Endodermal cell (in vitro differentiated cells): ENCODE measurements at regions not wholly inside any gene's neighbourhood (a gene's known extent, or its start where the extent isn't known, plus 50 kb on each side); places are given as distances from the start of the nearest gene placed in this dataset.

Experiments
- DNase-seq: peaks from one replicate; pipeline ENCODE4 v3.0.0-alpha.2; 2017
- H3K27ac ChIP-seq: 2 replicates; pipeline ENCODE4 v1.5.1; 2013; ENCODE audit warnings: mild to moderate bottlenecking, low read depth, low read length, moderate library complexity
- H3K27me3 ChIP-seq: 2 replicates; pipeline ENCODE4 v1.6.1; 2013; ENCODE audit warnings: mild to moderate bottlenecking, low read length, moderate library complexity; ENCODE audit not compliant: insufficient read depth, control insufficient read depth, poor library complexity, severe bottlenecking
- H3K36me3 ChIP-seq: 2 replicates; pipeline ENCODE4 v1.7.0; 2013; ENCODE audit warnings: mild to moderate bottlenecking, low read length, moderate library complexity; ENCODE audit not compliant: control insufficient read depth, insufficient read depth
- H3K4me1 ChIP-seq: one replicate; pipeline ENCODE4 v1.7.0; 2013; ENCODE audit warnings: low read length; ENCODE audit not compliant: control insufficient read depth, insufficient read depth
- H3K4me3 ChIP-seq: 2 replicates; pipeline ENCODE4 v1.5.1; 2013; ENCODE audit warnings: mild to moderate bottlenecking, low read length, moderate library complexity
- H3K9ac ChIP-seq: 2 replicates; pipeline ENCODE4 v1.6.1; 2013; ENCODE audit warnings: mild to moderate bottlenecking, low read length, moderate library complexity; ENCODE audit not compliant: poor library complexity, severe bottlenecking; ENCODE audit errors: extremely low read depth
- H3K9me3 ChIP-seq: 2 replicates; pipeline ENCODE4 v1.6.1; 2013; ENCODE audit warnings: mild to moderate bottlenecking, low read length, moderate library complexity; ENCODE audit not compliant: control insufficient read depth
- H3K27ac Mint-ChIP-seq: 2 replicates; pipeline ENCODE4 v1.8.0; 2020; ENCODE audit warnings: mixed read lengths
- H3K27me3 Mint-ChIP-seq: 2 replicates; pipeline ENCODE4 v1.8.0; 2021; ENCODE audit warnings: mild to moderate bottlenecking, mixed read lengths; ENCODE audit not compliant: insufficient read depth
- H3K36me3 Mint-ChIP-seq: 2 replicates; pipeline ENCODE4 v1.8.0; 2020; ENCODE audit warnings: low read depth, mixed read lengths
- H3K4me1 Mint-ChIP-seq: 2 replicates; pipeline ENCODE4 v1.8.0; 2020; ENCODE audit warnings: mixed read lengths
- H3K4me3 Mint-ChIP-seq: 2 replicates; pipeline ENCODE4 v1.8.0; 2020; ENCODE audit warnings: mild to moderate bottlenecking, moderate library complexity, mixed read lengths
- H3K9me3 Mint-ChIP-seq: 2 replicates; pipeline ENCODE4 v1.8.0; 2020; ENCODE audit warnings: mild to moderate bottlenecking, mixed read lengths
- CTCF ChIP-seq: fragments of 200-600 bp; sonication (generic); conservative IDR thresholded peaks from 2 replicates; pipeline ENCODE4 v1.5.0; 2021; ENCODE audit warnings: antibody characterized with exemption, mild to moderate bottlenecking
- WGBS, 2 experiments: methylation state at CpG; one replicate each; pipeline versions ENCODE4 v1.1.5 to v1.1.7; 2013; ENCODE audit warnings: missing lambda C conversion rate in 2 of 2, mixed read lengths in 1 of 2; ENCODE audit not compliant: insufficient coverage in 1 of 2, insufficient read length in 1 of 2; 5-methylcytosine and 5-hydroxymethylcytosine counted together

- Mint-ChIP-seq H3K36me3 (peaks cover 5% of the 10 kb centered on the region), H3K9me3 (no peaks in the 10 kb centered on the region), H3K4me1 (peaks cover 2% of the 10 kb centered on the region), H3K4me3 (no peak overlapping the region), H3K27me3 (no peaks in the 10 kb centered on the region), H3K27ac (no peak overlapping the region)
- no peaks in the 10 kb centered on the region for H3K27me3 ChIP-seq
- H3K36me3 ChIP-seq = no peaks in the 10 kb centered on the region
- H3K9me3 ChIP-seq = no peaks in the 10 kb centered on the region
- WGBS, 2 experiments = 86 to 100% methylated on average over 1 to 2 of the region's 2 CpGs
- TF ChIP-seq CTCF = no peak
- DNase-seq = no peak
- no peak overlapping the region for H3K9ac ChIP-seq
- no peak overlapping the region for H3K27ac ChIP-seq
- no peaks in the 10 kb centered on the region for H3K4me1 ChIP-seq
- H3K4me3 ChIP-seq = no peak overlapping the region
Measured at GRCh38 chr13:73932091-73932490, 202.1 kb downstream of the KLF12 start.

GRCh38 chr13:73929287-73929932, 204.8 kb downstream of the KLF12 start:
- H3K4me1 ChIP-seq = no peaks in the 10 kb centered on the region
- H3K27me3 ChIP-seq = no peaks in the 10 kb centered on the region
- 93 to 95% methylated on average over 3 to 6 of the region's 6 CpGs for WGBS, 2 experiments
- Mint-ChIP-seq H3K36me3 (no peaks in the 10 kb centered on the region), H3K4me1 (peaks cover under 1% of the 10 kb centered on the region), H3K4me3 (no peak overlapping the region), H3K27me3 (no peaks in the 10 kb centered on the region), H3K27ac (no peak overlapping the region), H3K9me3 (no peaks in the 10 kb centered on the region)
- H3K27ac ChIP-seq = no peak overlapping the region
- TF ChIP-seq CTCF = no peak
- no peaks in the 10 kb centered on the region for H3K36me3 ChIP-seq
- DNase-seq = no peak
- H3K9me3 ChIP-seq = no peaks in the 10 kb centered on the region
- no peak overlapping the region for H3K4me3 ChIP-seq
- H3K9ac ChIP-seq = no peak overlapping the region

GRCh38 chr13:73924607-73925006, 209.6 kb downstream of the KLF12 start:
- no peaks in the 10 kb centered on the region for H3K9me3 ChIP-seq
- H3K36me3 Mint-ChIP-seq = no peaks in the 10 kb centered on the region
- no peak for TF ChIP-seq CTCF
- H3K4me3 Mint-ChIP-seq = no peak overlapping the region
- WGBS, 2 experiments = 67% methylated on average over 1 of the region's 1 CpG; no CpG with 5 or more reads in 1 of the 2 experiments
- H3K36me3 ChIP-seq = no peaks in the 10 kb centered on the region
- H3K4me3 ChIP-seq = no peak overlapping the region
- H3K27ac Mint-ChIP-seq = no peak overlapping the region
- no peak overlapping the region for H3K27ac ChIP-seq
- H3K27me3 Mint-ChIP-seq = no peaks in the 10 kb centered on the region
- H3K9me3 Mint-ChIP-seq = no peaks in the 10 kb centered on the region
- no peak overlapping the region for H3K9ac ChIP-seq
- no peak for DNase-seq
- no peaks in the 10 kb centered on the region for H3K27me3 ChIP-seq
- peaks cover 14% of the 10 kb centered on the region for H3K4me1 Mint-ChIP-seq
- peaks cover 3% of the 10 kb centered on the region for H3K4me1 ChIP-seq
